NB4 (cell line): ENCODE measurements at regions not wholly inside any gene's neighbourhood (a gene's known extent, or its start where the extent isn't known, plus 50 kb on each side); places are given as distances from the start of the nearest gene placed in this dataset.
A peak's percentile ranks its signal among the peaks of the same experiment; 100 is the strongest.

Experiments
- CTCF ChIP-seq: IDR thresholded peaks from one replicate; pipeline ENCODE4 v1.5.1; 2012; ENCODE audit warnings: low read depth, low read length
- MAX ChIP-seq: IDR thresholded peaks from 2 replicates; pipeline ENCODE4 v1.6.1; 2011; ENCODE audit warnings: low read depth, low read length
- MYC ChIP-seq: IDR thresholded peaks from 2 replicates; pipeline ENCODE4 v1.6.1; 2011; ENCODE audit warnings: low read depth, low read length
- POLR2A ChIP-seq: IDR thresholded peaks from 2 replicates; pipeline ENCODE4 v1.6.1; 2011; ENCODE audit warnings: mild to moderate bottlenecking; ENCODE audit not compliant: insufficient read length; ENCODE audit errors: extremely low read depth

GRCh38 chr5:18745042-18745987, 1111.1 kb downstream of the TAF11L14 start:
- TF ChIP-seq POLR2A = no peak
- no peak for TF ChIP-seq CTCF
- TF ChIP-seq MAX = peak; percentile 45
- TF ChIP-seq MYC = peak; percentile 62
